Upper lobe of left lung (tissue), 6 donors: ENCODE measurements at regions not wholly inside any gene's neighbourhood (a gene's known extent, or its start where the extent isn't known, plus 50 kb on each side); places are given as distances from the start of the nearest gene placed in this dataset.

Experiments
- ATAC-seq, 2 donors: fragments of 200-7000 bp; cut with Tn5 transposase; one replicate each; pipeline ENCODE4 v1.9.1; 2022; ENCODE audit warnings: mild to moderate bottlenecking in 2 of 2, moderate library complexity in 2 of 2; ENCODE audit not compliant: low FRiP score in 2 of 2
- DNase-seq, 2 donors: peaks; one replicate each; pipeline ENCODE4 v3.0.0-alpha.2; 2019 to 2020
- H3K27ac ChIP-seq, 4 donors: fragments of 200-600 bp; sonication (generic); one replicate each; pipeline ENCODE4 v1.5.1; 2016 to 2019
- H3K27me3 ChIP-seq, 4 donors: fragments of 200-600 bp; sonication (generic); one replicate each; pipeline ENCODE4 v1.5.1; 2017 to 2019
- H3K36me3 ChIP-seq, 4 donors: fragments of 200-600 bp; sonication (generic); one replicate each; pipeline ENCODE4 v1.5.1; 2016 to 2019
- H3K4me1 ChIP-seq, 4 donors: fragments of 200-600 bp; sonication (generic); one replicate each; pipeline ENCODE4 v1.5.1; 2018 to 2019
- H3K4me3 ChIP-seq, 4 donors: fragments of 200-600 bp; sonication (generic); one replicate each; pipeline ENCODE4 v1.5.1; 2017 to 2019; ENCODE audit warnings: mild to moderate bottlenecking in 2 of 4, moderate library complexity in 1 of 4
- H3K9me3 ChIP-seq, 4 donors: fragments of 200-600 bp; sonication (generic); one replicate each; pipeline ENCODE4 v1.5.1; 2018 to 2019
- EP300 ChIP-seq, 4 donors: sonication (generic); formaldehyde crosslinking; IDR thresholded peaks; one replicate each; pipeline ENCODE4 v1.5.1; 2017; ENCODE audit warnings: antibody characterized with exemption in 4 of 4, control low read depth in 2 of 4
- POLR2A ChIP-seq, 4 donors: fragments of 450-650 bp; IDR thresholded peaks; one replicate each; pipeline ENCODE4 v1.5.1; 2016 to 2017; ENCODE audit warnings: antibody characterized with exemption in 4 of 4, mild to moderate bottlenecking in 2 of 4
- POLR2AphosphoS5 ChIP-seq, 2 donors: sonication (generic); formaldehyde crosslinking; IDR thresholded peaks; one replicate each; pipeline ENCODE4 v1.5.1; 2017; ENCODE audit warnings: antibody characterized with exemption in 2 of 2
- WGBS, 2 donors: methylation state at CpG; one replicate each; pipeline ENCODE4 v1.1.5; 2017 to 2018; 5-methylcytosine and 5-hydroxymethylcytosine counted together
- TF ChIP-seq, protein P1 (sequence below), 6 experiments: fragments of 450-650 bp in 4 of 6; fragments of 200-600 bp in 2 of 6; sonication (generic) in 2 of 6; IDR thresholded peaks; one replicate each; pipeline ENCODE4 v1.5.1; 2016 to 2019; ENCODE audit warnings: antibody characterized with exemption in 6 of 6
- donor health status: DM: no; HTN: no; CAD: no; lungs with moderate emphysema.
- donor health status: DM: no; HTN: yes; CAD: no; lungs with severe emphysema.

- 69 to 88% methylated on average over 4 of the region's 4 CpGs for WGBS, 2 donors
- no peaks in the 10 kb centered on the region for H3K9me3 ChIP-seq
- H3K27ac ChIP-seq = no peak overlapping the region
- peaks cover 0 to 3% (median 0%) of the 10 kb centered on the region in 4 donors for H3K27me3 ChIP-seq
- DNase-seq (no peak), ATAC-seq (no peak)
- TF ChIP-seq POLR2A (IDR thresholded peaks at IDR 0.05) (no peak), POLR2AphosphoS5 (IDR thresholded peaks at IDR 0.05) (no peak), EP300 (IDR thresholded peaks at IDR 0.05) (no peak)
- TF ChIP-seq, protein P1, sequence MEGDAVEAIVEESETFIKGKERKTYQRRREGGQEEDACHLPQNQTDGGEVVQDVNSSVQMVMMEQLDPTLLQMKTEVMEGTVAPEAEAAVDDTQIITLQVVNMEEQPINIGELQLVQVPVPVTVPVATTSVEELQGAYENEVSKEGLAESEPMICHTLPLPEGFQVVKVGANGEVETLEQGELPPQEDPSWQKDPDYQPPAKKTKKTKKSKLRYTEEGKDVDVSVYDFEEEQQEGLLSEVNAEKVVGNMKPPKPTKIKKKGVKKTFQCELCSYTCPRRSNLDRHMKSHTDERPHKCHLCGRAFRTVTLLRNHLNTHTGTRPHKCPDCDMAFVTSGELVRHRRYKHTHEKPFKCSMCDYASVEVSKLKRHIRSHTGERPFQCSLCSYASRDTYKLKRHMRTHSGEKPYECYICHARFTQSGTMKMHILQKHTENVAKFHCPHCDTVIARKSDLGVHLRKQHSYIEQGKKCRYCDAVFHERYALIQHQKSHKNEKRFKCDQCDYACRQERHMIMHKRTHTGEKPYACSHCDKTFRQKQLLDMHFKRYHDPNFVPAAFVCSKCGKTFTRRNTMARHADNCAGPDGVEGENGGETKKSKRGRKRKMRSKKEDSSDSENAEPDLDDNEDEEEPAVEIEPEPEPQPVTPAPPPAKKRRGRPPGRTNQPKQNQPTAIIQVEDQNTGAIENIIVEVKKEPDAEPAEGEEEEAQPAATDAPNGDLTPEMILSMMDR (IDR thresholded peaks at IDR 0.05) = no peak
- no peak overlapping the region for H3K4me3 ChIP-seq
- H3K4me1 ChIP-seq = no peaks in the 10 kb centered on the region
- no peaks in the 10 kb centered on the region for H3K36me3 ChIP-seq
Observed at GRCh38 chrX:39960219-39960618, 137.5 kb downstream of the BCOR start.

- TF ChIP-seq POLR2AphosphoS5 (IDR thresholded peaks at IDR 0.05) = no peak
- TF ChIP-seq POLR2A (IDR thresholded peaks at IDR 0.05) = no peak
- TF ChIP-seq, protein P1 (IDR thresholded peaks at IDR 0.05) = no peak
- no peak for TF ChIP-seq EP300 (IDR thresholded peaks at IDR 0.05)
- DNase-seq = no peak
- H3K4me1 ChIP-seq = no peaks in the 10 kb centered on the region
- ATAC-seq = no peak
- H3K4me3 ChIP-seq = no peak overlapping the region
- H3K27ac ChIP-seq = no peak overlapping the region
- H3K36me3 ChIP-seq = no peaks in the 10 kb centered on the region
- 80 to 91% methylated on average over 4 of the region's 4 CpGs for WGBS, 2 donors
- no peaks in the 10 kb centered on the region for H3K9me3 ChIP-seq
- no peaks in the 10 kb centered on the region for H3K27me3 ChIP-seq
Observed at GRCh38 chrX:39961441-39961840, 136.3 kb downstream of the BCOR start.

- no peak for ATAC-seq
- TF ChIP-seq EP300 (IDR thresholded peaks at IDR 0.05) (no peak), POLR2AphosphoS5 (IDR thresholded peaks at IDR 0.05) (no peak), POLR2A (IDR thresholded peaks at IDR 0.05) (no peak)
- TF ChIP-seq, protein P1 (IDR thresholded peaks at IDR 0.05) = no peak
- WGBS, 2 donors = 83% methylated on average over 1 of the region's 1 CpG; no CpG with 5 or more reads in 1 of the 2 donors
Observed at GRCh38 chrX:39965051-39965573, 132.6 kb downstream of the BCOR start.

DNA sequence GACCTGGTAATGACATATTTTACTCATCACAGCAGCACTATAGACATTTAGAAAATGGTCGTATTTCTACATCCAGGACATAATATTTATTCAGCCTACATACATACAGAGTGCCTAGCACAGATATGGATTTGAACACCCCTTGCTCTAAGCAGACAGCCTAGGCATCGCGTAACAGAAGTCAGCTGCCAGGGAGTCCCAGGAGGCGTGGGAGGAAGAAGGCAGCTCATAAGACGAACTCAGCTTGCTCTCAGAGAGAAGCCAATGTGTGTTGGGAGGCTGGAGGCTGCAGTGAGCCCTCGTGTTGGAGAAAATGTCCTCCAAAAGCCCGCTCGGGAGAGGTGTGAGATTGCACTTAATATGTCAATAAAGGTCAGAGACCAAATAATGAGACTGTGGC is 131.6 kb downstream of the BCOR start:
- DNase-seq (no peak), ATAC-seq (no peak)
- peaks cover 0 to under 1% (median 0%) of the 10 kb centered on the region in 4 donors for H3K9me3 ChIP-seq
- no peaks in the 10 kb centered on the region for H3K36me3 ChIP-seq
- no peak for TF ChIP-seq EP300 (IDR thresholded peaks at IDR 0.05)
- TF ChIP-seq, protein P1 (IDR thresholded peaks at IDR 0.05) = no peak
- TF ChIP-seq POLR2AphosphoS5 (IDR thresholded peaks at IDR 0.05) = no peak
- no peak for TF ChIP-seq POLR2A (IDR thresholded peaks at IDR 0.05)
- peaks cover 0 to 8% (median 3%) of the 10 kb centered on the region in 4 donors for H3K4me1 ChIP-seq
- no peak overlapping the region for H3K4me3 ChIP-seq
- no peak overlapping the region for H3K27ac ChIP-seq
- no peaks in the 10 kb centered on the region for H3K27me3 ChIP-seq
- 77 to 88% methylated on average over 4 to 8 of the region's 8 CpGs for WGBS, 2 donors

More at GRCh38 chrX:39965051-39965573, 132.6 kb downstream of the BCOR start:
- Histone ChIP-seq H3K9me3 (no peaks in the 10 kb centered on the region), H3K27ac (no peak overlapping the region), H3K27me3 (no peaks in the 10 kb centered on the region), H3K4me3 (no peak overlapping the region), H3K36me3 (no peaks in the 10 kb centered on the region), H3K4me1 (peaks cover 0 to 8% (median 3%) of the 10 kb centered on the region in 4 donors)
- no peak for DNase-seq

- DNase-seq = no peak
- H3K4me3 ChIP-seq = no peak overlapping the region
- H3K4me1 ChIP-seq = peaks cover 0 to 8% (median 3%) of the 10 kb centered on the region in 4 donors
- 81 to 93% methylated on average over 3 to 4 of the region's 4 CpGs for WGBS, 2 donors
- H3K36me3 ChIP-seq = no peaks in the 10 kb centered on the region
- ATAC-seq = no peak
- H3K27me3 ChIP-seq = no peaks in the 10 kb centered on the region
- no peak overlapping the region for H3K27ac ChIP-seq
- no peak for TF ChIP-seq EP300 (IDR thresholded peaks at IDR 0.05)
- TF ChIP-seq, protein P1 (IDR thresholded peaks at IDR 0.05) = no peak
- peaks cover 0 to 12% (median 0%) of the 10 kb centered on the region in 4 donors for H3K9me3 ChIP-seq
Observed at GRCh38 chrX:39967348-39967747, 130.4 kb downstream of the BCOR start.
